ENCODE measurements at regions not wholly inside any gene's neighbourhood (a gene's known extent, or its start where the extent isn't known, plus 50 kb on each side); places are given as distances from the start of the nearest gene placed in this dataset.
"Not testable (repeated sequence)": the region's sequence is repeated elsewhere in the genome, so short reads cannot be mapped to it uniquely, and the experiment has no call there.

DNA sequence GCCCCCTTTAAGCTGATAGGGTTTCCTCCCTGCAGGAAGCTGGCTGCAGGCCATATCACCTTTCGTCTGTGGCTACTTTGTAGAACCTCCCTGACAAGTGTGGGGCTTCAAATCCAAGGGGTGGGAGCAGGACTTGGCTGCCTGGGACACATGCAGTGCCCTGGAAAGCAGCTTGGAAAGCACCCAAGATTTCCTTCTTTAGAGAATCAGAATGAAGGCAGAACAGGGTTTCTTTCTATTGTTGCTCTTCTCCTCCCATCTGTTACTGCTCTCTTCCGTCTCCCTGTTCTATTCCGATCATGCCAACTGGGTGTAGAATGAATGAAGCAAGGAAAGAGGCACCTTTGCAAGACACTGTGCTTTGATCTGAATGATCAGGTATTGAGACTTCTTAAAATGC is 282.2 kb downstream of the MED10 start:
- no peaks in the 10 kb centered on the region for H3K4me1 Mint-ChIP-seq (ENCODE audit: low read depth, unreplicated experiment)
- no peaks in the 10 kb centered on the region for H3K36me3 Mint-ChIP-seq (ENCODE audit: unreplicated experiment)
- TF ChIP-seq, protein P1, sequence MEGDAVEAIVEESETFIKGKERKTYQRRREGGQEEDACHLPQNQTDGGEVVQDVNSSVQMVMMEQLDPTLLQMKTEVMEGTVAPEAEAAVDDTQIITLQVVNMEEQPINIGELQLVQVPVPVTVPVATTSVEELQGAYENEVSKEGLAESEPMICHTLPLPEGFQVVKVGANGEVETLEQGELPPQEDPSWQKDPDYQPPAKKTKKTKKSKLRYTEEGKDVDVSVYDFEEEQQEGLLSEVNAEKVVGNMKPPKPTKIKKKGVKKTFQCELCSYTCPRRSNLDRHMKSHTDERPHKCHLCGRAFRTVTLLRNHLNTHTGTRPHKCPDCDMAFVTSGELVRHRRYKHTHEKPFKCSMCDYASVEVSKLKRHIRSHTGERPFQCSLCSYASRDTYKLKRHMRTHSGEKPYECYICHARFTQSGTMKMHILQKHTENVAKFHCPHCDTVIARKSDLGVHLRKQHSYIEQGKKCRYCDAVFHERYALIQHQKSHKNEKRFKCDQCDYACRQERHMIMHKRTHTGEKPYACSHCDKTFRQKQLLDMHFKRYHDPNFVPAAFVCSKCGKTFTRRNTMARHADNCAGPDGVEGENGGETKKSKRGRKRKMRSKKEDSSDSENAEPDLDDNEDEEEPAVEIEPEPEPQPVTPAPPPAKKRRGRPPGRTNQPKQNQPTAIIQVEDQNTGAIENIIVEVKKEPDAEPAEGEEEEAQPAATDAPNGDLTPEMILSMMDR (IDR thresholded peaks at IDR 0.05; ENCODE audit: partially characterized antibody, unreplicated experiment): no peak
- peaks cover 2% of the 10 kb centered on the region for H3K27me3 Mint-ChIP-seq (ENCODE audit: unreplicated experiment)
- no peaks in the 10 kb centered on the region for H3K9me3 Mint-ChIP-seq (ENCODE audit: unreplicated experiment)
- no peak overlapping the region for H3K4me3 Mint-ChIP-seq (ENCODE audit: unreplicated experiment)
- H3K27ac Mint-ChIP-seq (ENCODE audit: unreplicated experiment): no peak overlapping the region
- DNase-seq: no peak

DNA sequence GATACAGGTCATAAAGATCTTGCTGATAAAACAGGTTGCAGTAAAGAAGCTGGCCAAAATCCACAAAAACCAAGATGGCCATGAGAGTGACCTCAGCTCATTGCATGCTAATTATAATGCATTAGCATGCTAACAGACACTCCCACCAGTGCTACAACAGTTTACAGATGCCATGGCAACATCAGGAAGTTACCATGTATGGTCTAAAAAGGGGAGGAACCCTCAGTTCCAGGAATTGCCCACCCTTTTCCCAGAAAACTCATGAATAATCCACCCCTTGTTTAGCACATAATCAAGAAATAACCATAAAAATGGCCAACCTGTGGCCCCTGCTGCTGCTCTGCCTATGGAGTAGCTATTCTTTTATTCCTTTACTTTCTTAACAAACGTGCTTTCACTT is 284.2 kb downstream of the MED10 start:
- H3K9me3 Mint-ChIP-seq (ENCODE audit: unreplicated experiment); H3K27ac Mint-ChIP-seq (ENCODE audit: unreplicated experiment); H3K27me3 Mint-ChIP-seq (ENCODE audit: unreplicated experiment); H3K4me3 Mint-ChIP-seq (ENCODE audit: unreplicated experiment); H3K36me3 Mint-ChIP-seq (ENCODE audit: unreplicated experiment); H3K4me1 Mint-ChIP-seq (ENCODE audit: low read depth, unreplicated experiment); DNase-seq: not testable (repeated sequence)

DNA sequence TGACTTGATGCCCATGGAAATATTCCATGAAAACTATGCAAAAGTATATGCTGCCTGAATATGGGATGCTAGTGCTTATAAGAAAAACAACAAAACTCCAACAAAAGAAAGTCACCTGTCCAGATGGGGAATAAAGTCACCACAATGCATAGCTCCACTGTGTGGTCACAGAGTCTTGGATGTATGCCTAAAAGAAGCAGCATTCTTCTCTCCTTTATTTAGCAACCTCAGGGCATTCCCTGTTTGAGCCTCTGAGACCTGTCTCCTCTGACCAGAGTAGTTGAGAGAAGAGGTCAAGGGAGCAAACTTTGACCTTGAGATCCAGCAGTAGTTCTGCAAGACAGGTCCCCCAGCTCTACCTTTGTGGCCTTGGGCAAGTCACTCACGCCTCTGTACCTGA is 287.5 kb downstream of the MED10 start:
- Mint-ChIP-seq H3K36me3 (ENCODE audit: unreplicated experiment) (peaks cover 10% of the 10 kb centered on the region), H3K9me3 (ENCODE audit: unreplicated experiment) (no peaks in the 10 kb centered on the region), H3K4me3 (ENCODE audit: unreplicated experiment) (no peak overlapping the region), H3K27ac (ENCODE audit: unreplicated experiment) (no peak overlapping the region), H3K4me1 (ENCODE audit: low read depth, unreplicated experiment) (peaks cover 6% of the 10 kb centered on the region), H3K27me3 (ENCODE audit: unreplicated experiment) (peaks cover 2% of the 10 kb centered on the region)
- no peak for DNase-seq
- TF ChIP-seq, protein P1 (IDR thresholded peaks at IDR 0.05; ENCODE audit: partially characterized antibody, unreplicated experiment): no peak

DNA sequence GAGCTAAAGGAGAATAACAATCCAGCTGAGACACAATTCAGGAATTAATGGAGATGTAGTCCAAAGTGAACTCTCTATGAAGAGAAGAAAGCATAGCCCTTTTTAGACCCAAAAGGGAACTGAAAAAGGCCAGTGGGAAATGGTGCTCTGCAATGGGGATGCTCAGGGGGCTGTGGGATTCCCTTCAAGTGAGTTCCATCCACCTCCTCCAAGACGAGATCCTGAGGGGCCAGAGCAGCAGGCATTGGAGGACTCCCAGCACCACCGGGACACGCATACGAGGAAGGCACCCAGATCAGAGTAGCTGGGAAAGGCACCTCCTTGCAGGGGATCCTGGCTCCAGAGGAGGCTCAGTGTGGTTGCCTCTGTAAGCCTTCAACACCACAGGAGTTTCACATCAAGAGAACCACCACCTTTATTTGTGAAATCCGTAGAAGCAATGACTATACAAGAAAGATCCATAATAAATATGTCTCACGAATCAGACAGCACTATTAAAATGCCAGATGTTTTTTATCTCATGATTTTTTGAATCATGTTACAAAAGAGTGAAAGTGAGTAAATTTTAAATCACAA is 288.2 kb downstream of the MED10 start:
- Mint-ChIP-seq H3K9me3 (ENCODE audit: unreplicated experiment) (no peaks in the 10 kb centered on the region), H3K36me3 (ENCODE audit: unreplicated experiment) (peaks cover 10% of the 10 kb centered on the region), H3K27me3 (ENCODE audit: unreplicated experiment) (peaks cover 2% of the 10 kb centered on the region), H3K4me1 (ENCODE audit: low read depth, unreplicated experiment) (peaks cover 6% of the 10 kb centered on the region), H3K27ac (ENCODE audit: unreplicated experiment) (no peak overlapping the region), H3K4me3 (ENCODE audit: unreplicated experiment) (no peak overlapping the region)
- TF ChIP-seq, protein P1 (IDR thresholded peaks at IDR 0.05; ENCODE audit: partially characterized antibody, unreplicated experiment): no peak
- no peak for DNase-seq

DNA sequence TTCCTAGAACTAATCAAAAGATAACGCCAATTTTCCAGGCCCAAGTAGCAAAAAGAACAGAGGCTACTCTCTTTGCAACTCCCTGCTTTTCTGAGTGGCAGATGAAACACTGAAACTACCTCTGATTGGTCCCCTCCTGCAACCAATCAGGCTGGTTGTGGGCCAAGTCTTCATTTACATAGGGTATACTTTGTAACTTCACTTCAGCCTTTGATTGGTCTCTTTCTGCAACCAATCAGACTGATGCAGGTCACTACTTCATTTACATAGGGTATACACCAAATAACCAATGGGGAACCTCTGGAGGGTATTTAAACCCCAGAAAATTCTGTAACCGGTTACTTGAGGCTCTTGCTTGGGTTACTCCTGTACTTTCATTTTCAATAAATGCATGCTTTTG is 289.6 kb downstream of the MED10 start:
- TF ChIP-seq, protein P1 (IDR thresholded peaks at IDR 0.05; ENCODE audit: partially characterized antibody, unreplicated experiment): no peak
- peaks cover 2% of the 10 kb centered on the region for H3K27me3 Mint-ChIP-seq (ENCODE audit: unreplicated experiment)
- no peak overlapping the region for H3K27ac Mint-ChIP-seq (ENCODE audit: unreplicated experiment)
- peaks cover 11% of the 10 kb centered on the region for H3K4me1 Mint-ChIP-seq (ENCODE audit: low read depth, unreplicated experiment)
- H3K36me3 Mint-ChIP-seq (ENCODE audit: unreplicated experiment): peaks cover 10% of the 10 kb centered on the region
- DNase-seq: no peak
- no peaks in the 10 kb centered on the region for H3K9me3 Mint-ChIP-seq (ENCODE audit: unreplicated experiment)
- no peak overlapping the region for H3K4me3 Mint-ChIP-seq (ENCODE audit: unreplicated experiment)

Data from glutamatergic neuron (in vitro differentiated cells).